ENCODE measurements at regions not wholly inside any gene's neighbourhood (a gene's known extent, or its start where the extent isn't known, plus 50 kb on each side); places are given as distances from the start of the nearest gene placed in this dataset.
A peak's percentile ranks its signal among the peaks of the same experiment; 100 is the strongest.
"Not testable (repeated sequence)": the region's sequence is repeated elsewhere in the genome, so short reads cannot be mapped to it uniquely, and the experiment has no call there.

GRCh38 chr9:97248252-97248651 is 59.2 kb upstream of the CCDC180 start:
- not testable (repeated sequence) for DNase-seq

GRCh38 chr9:97243606-97244005 is 63.9 kb upstream of the CCDC180 start:
- no peak for DNase-seq

GRCh38 chr9:97241430-97241829 is 66.0 kb upstream of the CCDC180 start:
- not testable (repeated sequence) for DNase-seq

- peak; percentile 71 for DNase-seq
These were observed 69.2 kb upstream of the CCDC180 start for GRCh38 chr9:97237951-97238889.

- no peak for DNase-seq
These were observed 70.1 kb upstream of the CCDC180 start for GRCh38 chr9:97237311-97237786.

- DNase-seq, result not testable (repeated sequence)
These were observed 74.5 kb upstream of the CCDC180 start for GRCh38 chr9:97233009-97233400.

GRCh38 chr9:97232060-97233008 is 75.1 kb upstream of the CCDC180 start:
- not testable (repeated sequence) for DNase-seq

GRCh38 chr9:97222393-97222792 is 85.1 kb upstream of the CCDC180 start:
- DNase-seq, result not testable (repeated sequence)

GRCh38 chr9:97221478-97222355 is 85.7 kb upstream of the CCDC180 start:
- DNase-seq, result peak; percentile 52

- DNase-seq, result no peak
These were observed 86.5 kb upstream of the CCDC180 start for GRCh38 chr9:97220894-97221477.

- DNase-seq, result not testable (repeated sequence)
These were observed 87.1 kb upstream of the CCDC180 start for GRCh38 chr9:97220396-97220795.

GRCh38 chr9:97219443-97220140 is 87.9 kb upstream of the CCDC180 start:
- DNase-seq, result not testable (repeated sequence)

GRCh38 chr9:97215127-97215526 is 92.3 kb upstream of the CCDC180 start:
- not testable (repeated sequence) for DNase-seq

GRCh38 chr9:97214556-97214955 is 92.9 kb upstream of the CCDC180 start:
- not testable (repeated sequence) for DNase-seq

- not testable (repeated sequence) for DNase-seq
These were observed 107.8 kb upstream of the CCDC180 start for GRCh38 chr9:97199683-97200082.

- not testable (repeated sequence) for DNase-seq
These were observed 113.7 kb upstream of the CCDC180 start for GRCh38 chr9:97193767-97194166.

GRCh38 chr9:97188545-97188944 is 118.9 kb upstream of the CCDC180 start:
- DNase-seq, result no peak

GRCh38 chr9:97187706-97188105 is 119.8 kb upstream of the CCDC180 start:
- DNase-seq, result not testable (repeated sequence)

GRCh38 chr9:97186493-97186892 is 121.0 kb upstream of the CCDC180 start:
- no peak for DNase-seq

GRCh38 chr9:97182532-97182931 is 124.9 kb upstream of the CCDC180 start:
- DNase-seq, result not testable (repeated sequence)

- no peak for DNase-seq
These were observed 127.8 kb upstream of the CCDC180 start for GRCh38 chr9:97179616-97180015.
